CD4-positive, alpha-beta T cell (primary cell): ENCODE measurements at regions not wholly inside any gene's neighbourhood (a gene's known extent, or its start where the extent isn't known, plus 50 kb on each side); places are given as distances from the start of the nearest gene placed in this dataset.

Experiments used
- ATAC-seq: fragments of 200-7000 bp; cut with Tn5 transposase; one replicate; pipeline ENCODE4 v1.10.0; 2022; ENCODE audit warnings: mild to moderate bottlenecking; ENCODE audit not compliant: poor library complexity
- CTCF ChIA-PET: fragments of 350-600 bp; sonication (Branson Sonifier 250); formaldehyde crosslinking; loops from one replicate; lab custom pipeline; 2021; ENCODE audit warnings: antibody characterized with exemption, inconsistent platforms; lab: Charles Lee
- POLR2A ChIA-PET: fragments of 350-600 bp; sonication (Branson Sonifier 250); formaldehyde crosslinking; loops from one replicate; lab custom pipeline; 2021; ENCODE audit warnings: antibody characterized with exemption, inconsistent platforms; lab: Charles Lee
- DNase-seq, 14 experiments: peaks; one replicate each; pipeline ENCODE4 v3.0.0-alpha.2; 2013 to 2020; ENCODE audit warnings: mixed read lengths in 2 of 14
- H3K27ac ChIP-seq, 2 donors: one replicate each; pipeline versions ENCODE4 v1.5.1 to v1.7.0; 2013; ENCODE audit warnings: low read length in 2 of 2, low read depth in 1 of 2, mild to moderate bottlenecking in 1 of 2
- H3K27me3 ChIP-seq, 2 experiments: 1 replicate in 1 of 2; 2 replicates in 1 of 2; pipeline versions ENCODE4 v1.6.1 to v1.7.0; 2013; ENCODE audit warnings: low read length in 2 of 2, control low read depth in 1 of 2, mild to moderate bottlenecking in 1 of 2, moderate library complexity in 1 of 2; ENCODE audit not compliant: insufficient read depth in 2 of 2, control insufficient read depth in 1 of 2
- H3K36me3 ChIP-seq: one replicate; pipeline ENCODE4 v1.6.1; 2013; ENCODE audit warnings: low read length, control low read depth; ENCODE audit not compliant: insufficient read depth
- H3K4me1 ChIP-seq: one replicate; pipeline ENCODE4 v1.6.1; 2013; ENCODE audit warnings: low read length, control low read depth; ENCODE audit not compliant: insufficient read depth
- H3K4me3 ChIP-seq: one replicate; pipeline ENCODE4 v1.5.1; 2013; ENCODE audit warnings: mild to moderate bottlenecking, low read length, moderate library complexity
- H3K9me3 ChIP-seq, 2 experiments: 1 replicate in 1 of 2; 2 replicates in 1 of 2; pipeline versions ENCODE4 v1.6.1 to v1.7.0; 2013; ENCODE audit warnings: low read length in 2 of 2, mild to moderate bottlenecking in 2 of 2, control low read depth in 1 of 2, moderate library complexity in 1 of 2; ENCODE audit not compliant: control insufficient read depth in 1 of 2, insufficient read depth in 1 of 2
- H3K27ac Mint-ChIP-seq: one replicate; pipeline ENCODE4 v1.8.0; 2020; ENCODE audit warnings: mixed read lengths
- H3K27me3 Mint-ChIP-seq: one replicate; pipeline ENCODE4 v1.8.0; 2021; ENCODE audit warnings: mixed read lengths
- H3K36me3 Mint-ChIP-seq: one replicate; pipeline ENCODE4 v1.8.0; 2021; ENCODE audit warnings: low read depth, mixed read lengths
- H3K4me1 Mint-ChIP-seq: one replicate; pipeline ENCODE4 v1.8.0; 2021; ENCODE audit warnings: low read depth, mixed read lengths
- H3K4me3 Mint-ChIP-seq: one replicate; pipeline ENCODE4 v1.8.0; 2020; ENCODE audit warnings: mild to moderate bottlenecking, mixed read lengths
- H3K9me3 Mint-ChIP-seq: one replicate; pipeline ENCODE4 v1.8.0; 2020; ENCODE audit warnings: mixed read lengths
- intact Hi-C, 2 experiments: fragments of 100-400 bp; cut with DNase I in 1 of 2; cut with micrococcal nuclease in 1 of 2; formaldehyde crosslinking; loops; one replicate each; pipeline versions ENCODE4 v1.15.1 to v1.9.0; 2023 to 2025; cut with DNase I, micrococcal nuclease
- TF ChIP-seq, protein P1 (sequence below): fragments of 200-600 bp; IDR thresholded peaks from one replicate; pipeline ENCODE4 v1.8.0; 2022; ENCODE audit warnings: antibody characterized with exemption, mild to moderate bottlenecking

- Mint-ChIP-seq H3K27ac (no peak overlapping the region), H3K9me3 (no peaks in the 10 kb centered on the region), H3K4me3 (no peak overlapping the region), H3K4me1 (no peaks in the 10 kb centered on the region), H3K27me3 (peaks cover 62% of the 10 kb centered on the region), H3K36me3 (no peaks in the 10 kb centered on the region)
- no peak for ATAC-seq
- peaks cover 26 to 27% of the 10 kb centered on the region in 2 experiments for H3K27me3 ChIP-seq
- POLR2A ChIA-PET = no interaction called here
- no peaks in the 10 kb centered on the region for H3K36me3 ChIP-seq
- no peak overlapping the region for H3K4me3 ChIP-seq
- CTCF ChIA-PET = no interaction called here
- no peaks in the 10 kb centered on the region for H3K4me1 ChIP-seq
- TF ChIP-seq, protein P1, sequence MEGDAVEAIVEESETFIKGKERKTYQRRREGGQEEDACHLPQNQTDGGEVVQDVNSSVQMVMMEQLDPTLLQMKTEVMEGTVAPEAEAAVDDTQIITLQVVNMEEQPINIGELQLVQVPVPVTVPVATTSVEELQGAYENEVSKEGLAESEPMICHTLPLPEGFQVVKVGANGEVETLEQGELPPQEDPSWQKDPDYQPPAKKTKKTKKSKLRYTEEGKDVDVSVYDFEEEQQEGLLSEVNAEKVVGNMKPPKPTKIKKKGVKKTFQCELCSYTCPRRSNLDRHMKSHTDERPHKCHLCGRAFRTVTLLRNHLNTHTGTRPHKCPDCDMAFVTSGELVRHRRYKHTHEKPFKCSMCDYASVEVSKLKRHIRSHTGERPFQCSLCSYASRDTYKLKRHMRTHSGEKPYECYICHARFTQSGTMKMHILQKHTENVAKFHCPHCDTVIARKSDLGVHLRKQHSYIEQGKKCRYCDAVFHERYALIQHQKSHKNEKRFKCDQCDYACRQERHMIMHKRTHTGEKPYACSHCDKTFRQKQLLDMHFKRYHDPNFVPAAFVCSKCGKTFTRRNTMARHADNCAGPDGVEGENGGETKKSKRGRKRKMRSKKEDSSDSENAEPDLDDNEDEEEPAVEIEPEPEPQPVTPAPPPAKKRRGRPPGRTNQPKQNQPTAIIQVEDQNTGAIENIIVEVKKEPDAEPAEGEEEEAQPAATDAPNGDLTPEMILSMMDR = no peak
- H3K27ac ChIP-seq = no peak overlapping the region
- intact Hi-C loops = no loop called here
- DNase-seq = no peak
- H3K9me3 ChIP-seq = no peaks in the 10 kb centered on the region
Observed at GRCh38 chr16:86825631-86826030, 247.3 kb downstream of the FOXL1 start.

GRCh38 chr16:86826941-86827340 lies 248.6 kb downstream of the FOXL1 start:
- H3K4me1 ChIP-seq = no peaks in the 10 kb centered on the region
- no peak overlapping the region for H3K4me3 Mint-ChIP-seq
- ChIA-PET CTCF (no interaction called here), POLR2A (no interaction called here)
- no peaks in the 10 kb centered on the region for H3K36me3 ChIP-seq
- ATAC-seq = no peak
- H3K4me1 Mint-ChIP-seq = no peaks in the 10 kb centered on the region
- no peak overlapping the region for H3K4me3 ChIP-seq
- H3K27me3 Mint-ChIP-seq = peaks cover 51% of the 10 kb centered on the region
- no peak for DNase-seq
- peaks cover 26 to 27% of the 10 kb centered on the region in 2 experiments for H3K27me3 ChIP-seq
- no peak overlapping the region for H3K27ac Mint-ChIP-seq
- H3K9me3 ChIP-seq = no peaks in the 10 kb centered on the region
- H3K9me3 Mint-ChIP-seq = no peaks in the 10 kb centered on the region
- intact Hi-C loops = no loop called here
- TF ChIP-seq, protein P1 = no peak
- no peak overlapping the region for H3K27ac ChIP-seq
- H3K36me3 Mint-ChIP-seq = no peaks in the 10 kb centered on the region

- peaks cover 24 to 27% of the 10 kb centered on the region in 2 experiments for H3K27me3 ChIP-seq
- H3K36me3 Mint-ChIP-seq = no peaks in the 10 kb centered on the region
- intact Hi-C loops = no loop called here
- no peaks in the 10 kb centered on the region for H3K4me1 ChIP-seq
- H3K4me3 Mint-ChIP-seq = no peak overlapping the region
- POLR2A ChIA-PET = no interaction called here
- CTCF ChIA-PET = no interaction called here
- TF ChIP-seq, protein P1 = no peak
- no peak for DNase-seq
- no peak overlapping the region for H3K27ac ChIP-seq
- no peaks in the 10 kb centered on the region for H3K36me3 ChIP-seq
- no peaks in the 10 kb centered on the region for H3K4me1 Mint-ChIP-seq
- H3K4me3 ChIP-seq = no peak overlapping the region
- peaks cover 45% of the 10 kb centered on the region for H3K27me3 Mint-ChIP-seq
- H3K27ac Mint-ChIP-seq = no peak overlapping the region
- no peaks in the 10 kb centered on the region for H3K9me3 ChIP-seq
- no peaks in the 10 kb centered on the region for H3K9me3 Mint-ChIP-seq
- no peak for ATAC-seq
Observed at GRCh38 chr16:86827521-86827920, 249.2 kb downstream of the FOXL1 start.
